SIG-M5 treated with dmso at 0.1 percent for 504 hours (cell line): ENCODE measurements at regions not wholly inside any gene's neighbourhood (a gene's known extent, or its start where the extent isn't known, plus 50 kb on each side); places are given as distances from the start of the nearest gene placed in this dataset.
"Not testable (repeated sequence)": the region's sequence is repeated elsewhere in the genome, so short reads cannot be mapped to it uniquely, and the experiment has no call there.

ENCODE experiments used
- DNase-seq: peaks from one replicate; lab custom pipeline; 2025; ENCODE audit not compliant: unreplicated experiment; lab: John Stamatoyannopoulos, UW

- no peak for DNase-seq
Measured at GRCh38 chr7:82701949-82702348, 258.4 kb upstream of the CACNA2D1 start.

GRCh38 chr7:82700741-82701140 lies 257.2 kb upstream of the CACNA2D1 start:
- no peak for DNase-seq

GRCh38 chr7:82699773-82700186 lies 256.2 kb upstream of the CACNA2D1 start:
- peak; percentile 43 for DNase-seq

DNA sequence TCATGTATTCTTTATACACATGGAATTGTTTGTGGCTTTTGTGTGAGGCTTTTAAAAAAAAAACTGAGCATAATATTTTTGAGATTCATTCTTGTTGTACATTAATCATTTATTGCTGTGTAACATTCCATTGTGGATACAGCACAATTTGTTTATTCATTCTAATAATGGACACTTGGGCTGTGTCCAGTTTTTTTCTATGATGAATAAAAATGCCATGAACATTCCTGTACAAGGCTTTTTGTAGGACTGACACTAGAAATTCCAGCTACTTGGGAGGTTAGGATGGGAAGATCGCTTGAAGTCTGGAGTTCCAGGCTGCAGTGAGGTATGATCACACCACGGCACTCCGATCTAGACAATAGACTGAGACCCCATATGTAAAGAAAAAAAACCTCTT lies 254.3 kb upstream of the CACNA2D1 start:
- DNase-seq, result no peak

DNA sequence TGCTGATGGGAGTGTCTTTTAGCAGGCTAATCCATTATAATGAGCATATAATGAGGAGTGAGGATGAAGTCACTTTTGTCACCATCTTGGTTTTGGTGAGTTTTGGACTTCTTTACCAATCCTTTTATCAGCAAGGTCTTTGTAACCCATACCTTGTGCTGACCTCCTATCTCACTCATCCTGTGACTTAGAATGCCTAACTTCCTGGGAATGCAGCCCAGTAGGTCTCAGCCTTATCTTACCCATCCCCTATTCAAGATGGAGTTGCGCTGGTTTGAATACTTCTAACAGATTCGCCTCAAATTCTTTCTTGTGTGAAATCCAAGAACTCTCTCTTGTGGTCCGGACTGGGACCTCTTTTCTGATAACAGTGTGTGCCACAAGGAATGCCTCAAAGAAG lies 253.1 kb upstream of the CACNA2D1 start:
- no peak for DNase-seq

DNA sequence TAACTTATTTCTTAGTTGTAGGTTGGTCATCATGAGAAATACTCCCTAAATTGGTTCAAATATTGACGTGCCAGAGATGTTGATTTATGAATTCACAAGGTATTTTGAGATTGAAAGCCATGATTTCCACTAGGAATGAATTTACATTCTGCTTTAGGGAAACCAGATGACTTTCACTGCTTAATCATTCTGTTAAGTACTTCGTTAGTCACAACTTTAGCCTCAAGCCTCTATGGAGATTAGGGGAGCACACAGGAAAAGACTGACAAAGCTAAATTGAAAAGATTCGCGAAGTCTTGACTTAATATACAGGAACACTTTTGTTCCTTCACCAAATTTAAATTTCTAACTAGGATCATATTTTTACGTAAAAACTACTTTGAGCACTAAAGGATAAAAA lies 250.4 kb upstream of the CACNA2D1 start:
- no peak for DNase-seq

DNA sequence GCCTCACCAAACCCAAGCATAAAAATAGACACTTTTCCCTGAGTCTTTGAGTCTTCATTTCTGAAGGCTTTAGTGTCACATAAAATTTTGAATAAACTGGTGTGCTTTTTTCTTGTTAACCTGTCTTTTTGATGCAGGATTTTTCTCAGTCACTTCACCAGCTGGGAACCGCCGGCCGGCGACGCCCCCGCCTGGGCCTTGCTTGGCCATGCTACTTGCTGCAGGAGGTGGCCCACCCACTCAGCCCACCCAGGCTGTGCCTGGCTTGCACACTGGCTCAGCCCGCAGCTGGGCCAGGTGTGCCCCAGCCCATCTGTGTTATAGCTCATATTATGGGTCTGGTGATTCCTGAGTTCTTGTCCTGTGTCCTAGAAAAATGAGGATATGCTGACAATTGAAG lies 247.4 kb upstream of the CACNA2D1 start:
- DNase-seq, result no peak

DNA sequence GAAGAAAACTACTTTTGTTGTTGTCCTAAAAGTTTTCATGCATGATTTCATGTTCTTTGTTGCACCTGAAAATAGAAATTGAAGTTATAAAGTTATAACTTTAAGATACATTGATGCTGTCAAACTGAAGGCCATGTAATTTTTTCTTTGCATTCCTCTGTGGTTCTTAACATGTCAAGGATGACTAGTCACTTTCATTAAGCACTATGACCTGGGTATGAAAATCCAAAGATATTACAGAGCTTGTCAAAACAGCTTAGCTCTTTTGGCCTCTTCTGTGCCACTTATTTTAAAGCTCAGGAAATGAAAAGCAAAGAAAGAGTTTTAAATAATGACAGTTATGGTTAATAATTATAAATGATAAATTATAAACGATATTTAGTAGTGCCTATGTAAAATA lies 241.6 kb upstream of the CACNA2D1 start:
- no peak for DNase-seq

DNA sequence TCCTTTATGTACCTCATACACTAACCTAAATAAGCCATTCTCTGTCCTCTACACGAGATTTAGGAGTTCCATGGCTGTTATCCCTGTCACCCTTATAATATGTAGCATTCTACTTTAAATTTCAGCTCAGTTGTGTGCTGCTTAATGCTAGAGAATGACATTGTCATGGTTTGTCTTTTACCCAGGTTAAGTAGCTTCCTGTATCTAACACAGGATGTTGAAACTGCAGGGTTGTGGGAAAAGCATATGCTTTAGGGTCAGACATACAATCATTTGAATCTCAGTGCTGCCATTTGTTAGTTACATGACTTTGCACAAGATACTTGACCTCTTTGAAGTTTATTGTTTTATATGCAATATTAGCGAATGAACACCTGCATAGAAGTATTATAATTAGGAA lies 235.1 kb upstream of the CACNA2D1 start:
- no peak for DNase-seq

DNA sequence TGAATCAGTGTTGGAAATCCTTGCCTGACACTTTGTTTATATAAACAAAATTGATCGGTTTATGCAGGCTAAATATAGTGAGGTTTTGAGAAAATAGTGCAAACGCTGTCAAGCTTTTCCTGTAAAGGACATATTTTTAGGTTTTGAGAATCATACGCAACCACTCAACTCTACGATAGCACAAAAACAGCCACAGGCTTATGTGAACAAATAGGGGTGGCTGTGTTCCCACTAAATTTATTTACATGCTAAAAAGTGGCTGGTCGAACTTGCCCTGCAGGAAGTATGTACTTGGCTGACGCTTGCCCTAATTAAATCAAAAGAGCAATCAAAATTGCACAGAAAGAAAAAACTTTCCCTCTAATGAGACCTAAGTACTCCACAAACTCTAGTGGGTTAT lies 234.7 kb upstream of the CACNA2D1 start:
- DNase-seq, result no peak

GRCh38 chr7:82677493-82677892 lies 233.9 kb upstream of the CACNA2D1 start:
- DNase-seq, result no peak

DNA sequence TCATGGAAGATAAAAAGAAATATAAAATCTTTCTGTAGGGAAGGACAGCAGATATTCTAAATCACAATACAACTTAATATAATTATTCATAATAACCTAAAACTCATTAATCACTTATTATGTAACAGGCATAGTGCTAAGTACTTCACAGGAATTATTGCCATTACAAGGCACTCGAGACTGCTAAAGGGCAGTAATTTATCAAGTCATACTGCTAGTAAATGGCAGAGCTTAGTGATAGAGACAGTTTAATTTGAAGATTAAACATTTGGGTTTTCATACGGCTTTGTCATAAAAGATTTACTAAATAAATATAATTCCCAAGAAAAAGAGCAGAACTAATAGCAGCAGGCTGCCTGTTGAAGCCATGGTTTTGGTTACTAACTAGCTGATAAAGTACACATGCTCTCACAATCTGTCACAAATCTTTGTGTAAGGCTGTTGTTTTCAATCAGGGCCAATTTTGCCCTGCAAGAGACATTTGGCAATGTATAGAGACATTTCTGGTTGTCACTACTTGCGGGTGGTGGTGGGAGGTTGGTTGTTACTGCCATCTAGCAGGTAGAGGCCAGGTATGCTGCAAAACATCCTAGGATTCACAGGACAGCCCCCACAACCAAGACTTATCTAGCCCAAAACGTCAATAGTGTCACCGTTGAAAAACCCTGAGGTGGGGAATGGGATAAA lies 233.3 kb upstream of the CACNA2D1 start:
- DNase-seq, result no peak

GRCh38 chr7:82675396-82675795 lies 231.8 kb upstream of the CACNA2D1 start:
- no peak for DNase-seq

DNA sequence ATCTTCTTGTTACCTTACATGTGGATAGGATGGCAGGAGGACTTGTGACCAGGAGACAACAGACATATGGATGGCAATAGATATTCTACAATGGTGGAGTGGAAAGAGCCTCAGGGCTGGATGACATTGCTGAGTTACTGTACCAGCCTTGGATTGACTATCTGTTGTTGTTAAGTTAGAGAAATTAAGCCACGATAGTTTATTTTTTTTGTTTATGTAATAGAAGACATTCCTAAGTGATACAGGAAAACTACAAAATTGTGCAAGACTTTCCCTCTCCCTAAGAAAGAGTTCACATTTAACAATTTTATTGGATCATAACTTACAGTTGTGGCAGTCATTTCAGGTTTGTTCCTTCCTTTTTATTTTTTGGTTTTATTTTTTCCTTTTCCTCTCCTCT lies 230.7 kb upstream of the CACNA2D1 start:
- no peak for DNase-seq

- no peak for DNase-seq
Measured at GRCh38 chr7:82672078-82672477, 228.5 kb upstream of the CACNA2D1 start.

- no peak for DNase-seq
Measured at GRCh38 chr7:82669141-82669540, 225.6 kb upstream of the CACNA2D1 start.

- DNase-seq, result no peak
Measured at GRCh38 chr7:82668676-82669075, 225.1 kb upstream of the CACNA2D1 start.

DNA sequence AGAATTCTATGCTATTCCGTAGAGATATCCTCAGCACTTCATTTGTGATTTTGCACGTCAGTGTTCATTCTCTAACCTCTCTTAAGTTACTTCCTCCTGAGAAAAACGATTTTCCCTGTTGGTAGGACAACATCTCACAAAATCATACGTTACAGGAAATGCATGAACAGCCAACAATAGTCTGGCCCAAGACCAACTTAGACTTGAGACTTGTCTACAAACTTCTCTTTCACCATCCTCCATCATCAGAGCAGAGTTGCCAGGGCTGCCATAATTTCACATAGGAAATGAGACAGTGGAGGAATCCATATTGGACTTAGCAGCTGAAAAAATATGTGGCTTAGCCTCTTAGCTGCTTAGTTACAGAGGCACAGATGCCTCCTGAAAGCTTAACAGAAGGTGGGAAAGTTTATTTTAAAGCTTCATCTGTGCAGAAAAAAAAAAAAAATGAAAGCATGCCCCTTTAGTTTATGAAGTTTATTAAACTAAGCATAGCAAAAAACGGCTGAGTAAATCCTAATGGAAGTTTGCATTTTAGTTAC lies 222.5 kb upstream of the CACNA2D1 start:
- DNase-seq, result no peak

GRCh38 chr7:82655965-82656364 lies 212.4 kb upstream of the CACNA2D1 start:
- DNase-seq, result no peak

DNA sequence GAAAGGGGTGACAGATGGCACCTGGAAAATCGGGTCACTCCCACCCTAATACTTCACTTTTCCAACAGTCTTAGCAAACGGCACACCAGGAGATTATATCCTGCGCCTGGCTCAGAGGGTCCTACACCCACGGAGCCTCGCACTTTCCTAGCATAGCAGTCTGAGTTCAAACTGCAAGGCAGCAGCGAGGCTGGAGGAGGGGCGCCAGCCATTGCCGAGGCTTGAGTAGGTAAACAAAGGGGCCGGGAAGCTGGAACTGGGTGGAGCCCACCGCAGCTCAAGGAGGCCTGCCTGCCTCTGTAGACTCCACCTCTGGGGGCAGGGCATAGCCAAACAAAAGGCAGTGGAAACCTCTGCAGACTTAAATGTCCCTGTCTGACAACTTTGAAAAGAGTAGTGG lies 206.5 kb upstream of the CACNA2D1 start:
- DNase-seq, result not testable (repeated sequence)

- DNase-seq, result no peak
Measured at GRCh38 chr7:82633592-82633991, 190.0 kb upstream of the CACNA2D1 start.

DNA sequence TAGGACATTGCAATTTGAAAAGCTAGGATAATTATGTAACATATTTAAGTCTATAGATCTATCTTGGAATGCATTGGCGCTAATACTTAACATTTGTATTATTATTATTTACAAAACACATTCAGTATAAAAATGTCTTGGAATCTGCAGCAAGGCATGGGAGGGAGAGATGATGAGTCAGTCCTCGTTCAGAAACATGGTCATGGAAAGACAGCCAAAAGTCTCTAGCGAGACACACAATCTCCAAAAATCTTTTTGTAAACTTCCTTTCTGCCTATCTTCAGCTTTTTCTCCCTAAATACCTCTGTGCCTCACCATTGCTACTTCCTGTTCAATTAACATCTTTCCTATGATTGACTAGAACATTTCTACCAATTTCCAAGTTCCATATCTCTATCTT lies 188.4 kb upstream of the CACNA2D1 start:
- DNase-seq, result no peak

- DNase-seq, result no peak
Measured at GRCh38 chr7:82629583-82629982, 186.0 kb upstream of the CACNA2D1 start.
